Suppressor macrophage treated with lipopolysaccharide for 1 hour (primary cell): ENCODE measurements at regions not wholly inside any gene's neighbourhood (a gene's known extent, or its start where the extent isn't known, plus 50 kb on each side); places are given as distances from the start of the nearest gene placed in this dataset.
A peak's percentile ranks its signal among the peaks of the same experiment; 100 is the strongest.
"Not testable (repeated sequence)": the region's sequence is repeated elsewhere in the genome, so short reads cannot be mapped to it uniquely, and the experiment has no call there.

Experiments
- DNase-seq, 3 donors: peaks; one replicate each; pipeline ENCODE4 v3.0.0-alpha.2; 2020 to 2022

- DNase-seq: not testable (repeated sequence)
Observed at GRCh38 chr10:47711428-47711827, 52.0 kb downstream of the SYT15B start.

- DNase-seq: not testable (repeated sequence)
Observed at GRCh38 chr10:47710443-47710842, 52.9 kb downstream of the SYT15B start.

- peak in 2 of 3 donors; percentile 1 to 7 for DNase-seq
Observed at GRCh38 chr10:47705698-47706414, 57.5 kb downstream of the SYT15B start.

GRCh38 chr10:47701285-47701684 is 62.1 kb downstream of the SYT15B start:
- peak in 1 of 3 donors; percentile 4 for DNase-seq

- not testable (repeated sequence) for DNase-seq
Observed at GRCh38 chr10:47699854-47700253, 63.5 kb downstream of the SYT15B start.

GRCh38 chr10:47696170-47696569 is 67.2 kb downstream of the SYT15B start:
- not testable (repeated sequence) for DNase-seq

GRCh38 chr10:47695149-47695548 is 68.2 kb downstream of the SYT15B start:
- not testable (repeated sequence) for DNase-seq

- not testable (repeated sequence) for DNase-seq
Observed at GRCh38 chr10:47690304-47690703, 73.1 kb downstream of the SYT15B start.

GRCh38 chr10:47683826-47684475 is 79.4 kb downstream of the SYT15B start:
- not testable (repeated sequence) for DNase-seq

GRCh38 chr10:47681638-47681990 is 81.8 kb downstream of the SYT15B start:
- not testable (repeated sequence) for DNase-seq

GRCh38 chr10:47680848-47681637 is 82.3 kb downstream of the SYT15B start:
- DNase-seq: not testable (repeated sequence)

GRCh38 chr10:47676102-47676501 is 87.3 kb downstream of the SYT15B start:
- not testable (repeated sequence) for DNase-seq

- DNase-seq: not testable (repeated sequence)
Observed at GRCh38 chr10:47675577-47675976, 87.8 kb downstream of the SYT15B start.

GRCh38 chr10:47673128-47673527 is 90.3 kb downstream of the SYT15B start:
- not testable (repeated sequence) for DNase-seq

GRCh38 chr10:47670857-47671256 is 92.5 kb downstream of the SYT15B start:
- DNase-seq: not testable (repeated sequence)

- DNase-seq: not testable (repeated sequence)
Observed at GRCh38 chr10:47661955-47662577, 101.3 kb downstream of the SYT15B start.

GRCh38 chr10:47656732-47657131 is 106.7 kb downstream of the SYT15B start:
- not testable (repeated sequence) for DNase-seq

GRCh38 chr10:47654161-47654560 is 109.2 kb downstream of the SYT15B start:
- not testable (repeated sequence) for DNase-seq

GRCh38 chr10:47648594-47648993 is 114.8 kb downstream of the SYT15B start:
- DNase-seq: not testable (repeated sequence)

GRCh38 chr10:47647523-47648101 is 115.8 kb downstream of the SYT15B start:
- DNase-seq: peak; percentile 10 to 18 (median 17)

GRCh38 chr10:47646686-47647273 is 116.6 kb downstream of the SYT15B start:
- DNase-seq: peak in 1 of 3 donors; percentile 64

- not testable (repeated sequence) for DNase-seq
Observed at GRCh38 chr10:47626975-47627374, 103.5 kb upstream of the AGAP9 start.
